Hepatocyte (in vitro differentiated cells): ENCODE measurements at regions not wholly inside any gene's neighbourhood (a gene's known extent, or its start where the extent isn't known, plus 50 kb on each side); places are given as distances from the start of the nearest gene placed in this dataset.
"Not testable (repeated sequence)": the region's sequence is repeated elsewhere in the genome, so short reads cannot be mapped to it uniquely, and the experiment has no call there.

ENCODE experiments used
- DNase-seq: peaks from one replicate; pipeline ENCODE4 v3.0.0-alpha.2; 2016; ENCODE audit warnings: low spot score
- H2AFZ ChIP-seq: fragments of 200-600 bp; sonication (generic); 2 replicates; pipeline ENCODE4 v1.6.0; 2016; ENCODE audit warnings: antibody characterized with exemption, mild to moderate bottlenecking
- H3K27ac ChIP-seq: fragments of 200-600 bp; sonication (generic); 2 replicates; pipeline ENCODE4 v1.5.1; 2016; ENCODE audit warnings: mild to moderate bottlenecking
- H3K27me3 ChIP-seq: fragments of 200-600 bp; sonication (generic); 2 replicates; pipeline ENCODE4 v1.6.1; 2016
- H3K36me3 ChIP-seq: fragments of 200-600 bp; sonication (generic); replicated peaks from 2 replicates; pipeline ENCODE4 v1.5.1; 2016; ENCODE audit warnings: low read depth; ENCODE audit not compliant: insufficient read depth
- H3K4me1 ChIP-seq: fragments of 200-600 bp; sonication (generic); 2 replicates; pipeline ENCODE4 v1.5.1; 2016; ENCODE audit warnings: mild to moderate bottlenecking, moderate library complexity; ENCODE audit not compliant: insufficient read depth
- H3K4me2 ChIP-seq: fragments of 200-600 bp; sonication (generic); 2 replicates; pipeline ENCODE4 v1.6.0; 2016
- H3K4me3 ChIP-seq: fragments of 200-600 bp; sonication (generic); 2 replicates; pipeline ENCODE4 v1.5.1; 2016; ENCODE audit warnings: mild to moderate bottlenecking
- H3K79me2 ChIP-seq: fragments of 200-600 bp; sonication (generic); 2 replicates; pipeline ENCODE4 v1.6.0; 2017; ENCODE audit warnings: mild to moderate bottlenecking
- H3K9me2 ChIP-seq: fragments of 200-600 bp; sonication (generic); replicated peaks from 2 replicates; pipeline ENCODE4 v1.6.0; 2017; ENCODE audit warnings: mild to moderate bottlenecking; ENCODE audit not compliant: insufficient read depth
- H3K9me3 ChIP-seq: fragments of 200-600 bp; sonication (generic); 2 replicates; pipeline ENCODE4 v1.5.1; 2016; ENCODE audit warnings: low read depth, mild to moderate bottlenecking
- H4K20me1 ChIP-seq: fragments of 200-600 bp; sonication (generic); 2 replicates; pipeline ENCODE4 v1.6.0; 2016; ENCODE audit warnings: mild to moderate bottlenecking; ENCODE audit not compliant: insufficient read depth, poor library complexity, severe bottlenecking
- EZH2 ChIP-seq: fragments of 200-600 bp; sonication (generic); IDR thresholded peaks from 2 replicates; pipeline ENCODE4 v1.6.1; 2016; ENCODE audit warnings: antibody characterized with exemption, mild to moderate bottlenecking, borderline replicate concordance
- EZH2phosphoT487 ChIP-seq: fragments of 200-600 bp; sonication (generic); IDR thresholded peaks from one replicate; pipeline ENCODE4 v1.6.1; 2018; ENCODE audit warnings: antibody characterized with exemption, mild to moderate bottlenecking, low read depth, moderate library complexity; ENCODE audit not compliant: unreplicated experiment, severe bottlenecking
- WGBS: methylation state at CpG from one replicate; pipeline ENCODE4 v1.1.6; 2016; ENCODE audit warnings: low lambda C conversion rate; ENCODE audit errors: missing lambda C conversion rate; 5-methylcytosine and 5-hydroxymethylcytosine counted together
- TF ChIP-seq, protein P1 (sequence below): fragments of 200-600 bp; sonication (generic); IDR thresholded peaks from 2 replicates; pipeline ENCODE4 v1.5.1; 2016; ENCODE audit warnings: antibody characterized with exemption, mild to moderate bottlenecking; ENCODE audit not compliant: poor library complexity

DNA sequence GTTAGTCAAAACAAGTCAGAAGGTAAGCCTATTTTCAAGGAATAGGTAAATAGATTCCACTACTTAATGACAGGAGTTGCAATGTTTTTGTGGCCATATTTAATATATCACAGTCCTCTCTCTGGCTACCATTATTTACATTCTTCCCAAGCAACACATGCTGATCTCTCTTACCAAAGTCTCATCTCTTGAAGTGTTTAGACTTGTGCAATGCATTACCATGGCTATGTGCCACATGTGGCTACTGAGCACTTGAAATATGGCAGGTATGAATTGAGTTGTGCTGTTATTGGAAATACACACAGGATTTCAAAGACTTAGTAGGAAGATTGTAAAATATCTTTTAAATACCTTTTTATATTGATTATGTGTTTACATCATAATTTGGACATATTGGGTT lies 262.4 kb upstream of the PDE3A start:
- Histone ChIP-seq H4K20me1 (no peaks in the 10 kb centered on the region), H3K27me3 (no peaks in the 10 kb centered on the region), H3K4me1 (peaks cover 3% of the 10 kb centered on the region), H3K9me2 (no peaks in the 10 kb centered on the region), H3K79me2 (no peaks in the 10 kb centered on the region), H2AFZ (no peak overlapping the region), H3K4me2 (no peak overlapping the region), H3K9me3 (no peaks in the 10 kb centered on the region), H3K36me3 (no peaks in the 10 kb centered on the region), H3K4me3 (no peak overlapping the region), H3K27ac (no peak overlapping the region)
- no peak for DNase-seq
- TF ChIP-seq EZH2phosphoT487 (no peak), EZH2 (no peak)
- TF ChIP-seq, protein P1, sequence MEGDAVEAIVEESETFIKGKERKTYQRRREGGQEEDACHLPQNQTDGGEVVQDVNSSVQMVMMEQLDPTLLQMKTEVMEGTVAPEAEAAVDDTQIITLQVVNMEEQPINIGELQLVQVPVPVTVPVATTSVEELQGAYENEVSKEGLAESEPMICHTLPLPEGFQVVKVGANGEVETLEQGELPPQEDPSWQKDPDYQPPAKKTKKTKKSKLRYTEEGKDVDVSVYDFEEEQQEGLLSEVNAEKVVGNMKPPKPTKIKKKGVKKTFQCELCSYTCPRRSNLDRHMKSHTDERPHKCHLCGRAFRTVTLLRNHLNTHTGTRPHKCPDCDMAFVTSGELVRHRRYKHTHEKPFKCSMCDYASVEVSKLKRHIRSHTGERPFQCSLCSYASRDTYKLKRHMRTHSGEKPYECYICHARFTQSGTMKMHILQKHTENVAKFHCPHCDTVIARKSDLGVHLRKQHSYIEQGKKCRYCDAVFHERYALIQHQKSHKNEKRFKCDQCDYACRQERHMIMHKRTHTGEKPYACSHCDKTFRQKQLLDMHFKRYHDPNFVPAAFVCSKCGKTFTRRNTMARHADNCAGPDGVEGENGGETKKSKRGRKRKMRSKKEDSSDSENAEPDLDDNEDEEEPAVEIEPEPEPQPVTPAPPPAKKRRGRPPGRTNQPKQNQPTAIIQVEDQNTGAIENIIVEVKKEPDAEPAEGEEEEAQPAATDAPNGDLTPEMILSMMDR: no peak

DNA sequence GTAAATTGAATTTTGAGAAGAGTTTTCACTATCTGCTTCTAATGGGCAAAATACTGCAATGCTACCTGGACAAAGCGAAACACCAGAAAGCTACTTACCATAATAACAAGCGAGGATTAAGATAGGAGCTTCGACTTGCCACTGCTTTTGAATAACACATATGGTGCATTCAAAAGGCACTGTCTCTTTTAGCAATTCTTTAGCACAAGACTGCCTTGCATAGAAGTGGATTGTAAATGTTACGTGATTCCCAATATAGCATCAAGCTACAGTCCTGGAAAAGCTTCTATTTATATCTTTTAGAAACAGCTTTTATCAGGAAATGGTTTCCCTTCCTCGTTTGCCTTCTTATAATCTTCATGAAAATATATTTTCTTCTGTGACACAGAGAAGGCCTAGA lies 258.7 kb upstream of the PDE3A start:
- 70% methylated on average over 5 of the region's 5 CpGs for WGBS
- no peak for TF ChIP-seq EZH2
- no peak for TF ChIP-seq EZH2phosphoT487
- TF ChIP-seq, protein P1: no peak
- DNase-seq: no peak
- H3K4me1 ChIP-seq: no peaks in the 10 kb centered on the region
- no peaks in the 10 kb centered on the region for H3K36me3 ChIP-seq
- H3K9me2 ChIP-seq: no peaks in the 10 kb centered on the region
- no peaks in the 10 kb centered on the region for H3K27me3 ChIP-seq
- H3K79me2 ChIP-seq: no peaks in the 10 kb centered on the region
- no peak overlapping the region for H3K4me3 ChIP-seq
- no peak overlapping the region for H2AFZ ChIP-seq
- no peaks in the 10 kb centered on the region for H3K9me3 ChIP-seq
- no peak overlapping the region for H3K27ac ChIP-seq
- H3K4me2 ChIP-seq: no peak overlapping the region
- no peaks in the 10 kb centered on the region for H4K20me1 ChIP-seq

DNA sequence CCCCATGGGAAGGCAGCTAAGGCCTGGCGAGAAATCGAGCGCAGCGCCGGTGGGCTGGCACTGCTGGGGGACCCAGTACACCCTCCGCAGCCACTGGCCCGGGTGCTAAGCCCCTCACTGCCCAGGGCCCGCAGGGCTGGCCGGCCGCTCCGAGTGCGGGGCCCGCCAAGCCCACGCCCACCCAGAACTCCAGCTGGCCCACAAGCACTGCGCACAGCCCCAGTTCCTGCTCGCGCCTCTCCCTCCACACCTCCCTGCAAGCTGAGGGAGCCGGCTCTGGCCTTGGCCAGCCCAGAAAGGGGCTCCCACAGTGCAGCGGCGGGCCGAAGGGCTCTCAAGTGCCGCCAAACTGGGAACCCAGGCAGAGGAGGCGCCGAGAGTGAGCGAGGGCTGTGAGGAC lies 253.0 kb upstream of the PDE3A start:
- not testable (repeated sequence) for H3K4me3 ChIP-seq, H3K79me2 ChIP-seq, H4K20me1 ChIP-seq, H3K4me2 ChIP-seq, DNase-seq, H2AFZ ChIP-seq, H3K9me2 ChIP-seq, H3K9me3 ChIP-seq, H3K27me3 ChIP-seq, H3K36me3 ChIP-seq, H3K27ac ChIP-seq, H3K4me1 ChIP-seq
- WGBS: 97% methylated on average over 16 of the region's 25 CpGs

DNA sequence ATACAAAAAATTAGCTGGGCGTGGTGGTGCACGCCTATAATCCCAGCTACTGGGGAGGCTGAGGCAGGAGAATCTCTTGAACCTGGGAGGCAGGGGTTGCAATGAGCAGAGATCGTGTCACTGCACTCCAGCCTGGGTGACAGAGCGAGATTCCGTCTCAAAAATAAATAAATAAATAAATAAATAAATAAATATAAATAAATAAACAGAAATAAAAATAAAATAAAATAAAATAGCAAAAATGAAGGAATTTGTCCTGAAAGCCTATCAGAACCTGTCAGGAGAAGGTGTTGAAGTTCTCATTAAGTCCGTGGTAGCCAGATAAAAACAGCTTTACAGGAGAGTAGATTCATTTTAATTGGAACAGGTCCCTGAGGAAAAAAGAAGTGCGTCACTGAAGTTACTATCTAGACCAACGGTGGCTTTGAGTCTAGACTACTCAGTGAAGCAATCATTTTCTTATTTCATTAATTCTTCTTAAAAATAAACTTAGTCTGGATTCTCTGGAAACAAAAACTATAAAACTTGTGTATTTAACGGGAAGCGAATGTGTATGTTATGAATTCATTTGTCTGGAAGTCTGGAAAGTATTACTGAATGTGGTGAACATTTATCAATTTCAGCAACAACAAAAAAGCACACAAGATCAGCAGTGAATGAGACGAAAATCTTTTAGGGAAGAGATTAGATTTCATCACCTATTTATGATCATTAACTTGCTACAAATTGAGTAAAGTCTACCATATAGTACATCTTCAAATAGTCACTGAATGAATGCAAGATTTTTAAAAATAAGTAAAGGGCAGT lies 248.5 kb upstream of the PDE3A start:
- Histone ChIP-seq H3K4me1 (no peaks in the 10 kb centered on the region), H3K27ac (no peak overlapping the region), H3K4me2 (no peak overlapping the region), H4K20me1 (no peaks in the 10 kb centered on the region), H3K27me3 (no peaks in the 10 kb centered on the region), H2AFZ (no peak overlapping the region), H3K9me2 (no peaks in the 10 kb centered on the region), H3K79me2 (no peaks in the 10 kb centered on the region), H3K36me3 (no peaks in the 10 kb centered on the region), H3K9me3 (no peaks in the 10 kb centered on the region), H3K4me3 (no peak overlapping the region)
- DNase-seq: no peak
- WGBS: 76% methylated on average over 11 of the region's 11 CpGs
- TF ChIP-seq EZH2 (no peak), EZH2phosphoT487 (no peak)
- TF ChIP-seq, protein P1: no peak
